DOHH2 (cell line): ENCODE measurements at regions not wholly inside any gene's neighbourhood (a gene's known extent, or its start where the extent isn't known, plus 50 kb on each side); places are given as distances from the start of the nearest gene placed in this dataset.

ENCODE experiments used
- H3F3A ChIP-seq: fragments of 200-600 bp; sonication (generic), shearing (Covaris generic); 2 replicates; pipeline ENCODE4 v1.6.0; 2016; ENCODE audit warnings: antibody characterized with exemption, mild to moderate bottlenecking; ENCODE audit not compliant: control insufficient read depth, insufficient read depth
- H3K27ac ChIP-seq: fragments of 200-600 bp; sonication (generic); 2 replicates; pipeline ENCODE4 v1.5.1; 2014; ENCODE audit warnings: low read depth, mild to moderate bottlenecking, low read length, moderate library complexity
- H3K27me3 ChIP-seq: fragments of 200-600 bp; sonication (generic); 2 replicates; pipeline ENCODE4 v1.6.1; 2014; ENCODE audit warnings: mild to moderate bottlenecking, low read length, mixed read lengths; ENCODE audit not compliant: control insufficient read depth
- H3K36me3 ChIP-seq: fragments of 200-600 bp; sonication (generic); 2 replicates; pipeline ENCODE4 v1.6.1; 2014; ENCODE audit warnings: mild to moderate bottlenecking, low read length, moderate library complexity, mixed read lengths; ENCODE audit not compliant: control insufficient read depth
- H3K4me1 ChIP-seq: fragments of 200-600 bp; sonication (generic); 2 replicates; pipeline ENCODE4 v1.6.1; 2014; ENCODE audit warnings: mild to moderate bottlenecking, low read length, mixed read lengths; ENCODE audit not compliant: control insufficient read depth
- H3K4me2 ChIP-seq: fragments of 200-600 bp; sonication (generic); 2 replicates; pipeline ENCODE4 v1.6.0; 2014; ENCODE audit warnings: mild to moderate bottlenecking, low read length, moderate library complexity
- H3K4me3 ChIP-seq: fragments of 200-600 bp; sonication (generic); 2 replicates; pipeline ENCODE4 v1.5.1; 2014; ENCODE audit warnings: mild to moderate bottlenecking, low read length, mixed read lengths
- H3K79me2 ChIP-seq: fragments of 200-600 bp; sonication (generic); 2 replicates; pipeline ENCODE4 v1.6.1; 2014; ENCODE audit warnings: mild to moderate bottlenecking, low read length, mixed read lengths; ENCODE audit not compliant: control insufficient read depth
- H3K9me2 ChIP-seq: fragments of 200-600 bp; sonication (generic); replicated peaks from 2 replicates; pipeline ENCODE4 v1.6.1; 2014; ENCODE audit warnings: mild to moderate bottlenecking, low read length, mixed read lengths; ENCODE audit not compliant: control insufficient read depth
- H3K9me3 ChIP-seq: fragments of 200-600 bp; sonication (generic); 2 replicates; pipeline ENCODE4 v1.6.1; 2014; ENCODE audit warnings: antibody characterized with exemption, low read length, mixed read lengths; ENCODE audit not compliant: control insufficient read depth, insufficient read depth
- H4K20me1 ChIP-seq: fragments of 200-600 bp; sonication (generic); 2 replicates; pipeline ENCODE4 v1.6.0; 2014; ENCODE audit warnings: low read depth, mild to moderate bottlenecking, antibody characterized with exemption, low read length, moderate library complexity; ENCODE audit not compliant: control insufficient read depth, insufficient read depth
- CTCF ChIP-seq: fragments of 200-600 bp; sonication (generic); IDR thresholded peaks from one replicate; pipeline ENCODE4 v1.5.1; 2014; ENCODE audit warnings: antibody characterized with exemption, mild to moderate bottlenecking, low read depth, low read length; ENCODE audit not compliant: poor library complexity, severe bottlenecking
- EZH2phosphoT487 ChIP-seq: fragments of 200-600 bp; sonication (generic); IDR thresholded peaks from 2 replicates; pipeline ENCODE4 v1.6.1; 2017; ENCODE audit warnings: borderline replicate concordance, mild to moderate bottlenecking, antibody characterized with exemption, low read length, moderate library complexity, mixed read lengths

- TF ChIP-seq EZH2phosphoT487 (no peak), CTCF (no peak)
- no peak overlapping the region for H3K4me2 ChIP-seq
- no peaks in the 10 kb centered on the region for H3K9me2 ChIP-seq
- H3K27ac ChIP-seq = no peak overlapping the region
- H4K20me1 ChIP-seq = no peaks in the 10 kb centered on the region
- no peaks in the 10 kb centered on the region for H3K27me3 ChIP-seq
- H3K9me3 ChIP-seq = no peaks in the 10 kb centered on the region
- H3K4me3 ChIP-seq = no peak overlapping the region
- H3K79me2 ChIP-seq = no peaks in the 10 kb centered on the region
- no peaks in the 10 kb centered on the region for H3K4me1 ChIP-seq
- no peaks in the 10 kb centered on the region for H3F3A ChIP-seq
- H3K36me3 ChIP-seq = no peaks in the 10 kb centered on the region
Observed at GRCh38 chr12:114954511-114955055, 270.6 kb upstream of the TBX3 start.

GRCh38 chr12:114952573-114953271 is 268.7 kb upstream of the TBX3 start:
- Histone ChIP-seq H3K36me3 (no peaks in the 10 kb centered on the region), H4K20me1 (no peaks in the 10 kb centered on the region), H3K9me3 (no peaks in the 10 kb centered on the region), H3F3A (no peaks in the 10 kb centered on the region), H3K79me2 (no peaks in the 10 kb centered on the region), H3K4me1 (no peaks in the 10 kb centered on the region), H3K4me2 (no peak overlapping the region), H3K9me2 (no peaks in the 10 kb centered on the region), H3K4me3 (no peak overlapping the region), H3K27ac (no peak overlapping the region), H3K27me3 (no peaks in the 10 kb centered on the region)
- TF ChIP-seq CTCF (no peak), EZH2phosphoT487 (no peak)

- TF ChIP-seq EZH2phosphoT487 = no peak
- H3K36me3 ChIP-seq = no peaks in the 10 kb centered on the region
- no peaks in the 10 kb centered on the region for H3K4me1 ChIP-seq
- no peak overlapping the region for H3K4me2 ChIP-seq
- no peaks in the 10 kb centered on the region for H4K20me1 ChIP-seq
- H3K9me2 ChIP-seq = no peaks in the 10 kb centered on the region
- H3K27me3 ChIP-seq = no peaks in the 10 kb centered on the region
- H3K9me3 ChIP-seq = no peaks in the 10 kb centered on the region
- no peaks in the 10 kb centered on the region for H3K79me2 ChIP-seq
- H3F3A ChIP-seq = no peaks in the 10 kb centered on the region
- no peak overlapping the region for H3K27ac ChIP-seq
- no peak overlapping the region for H3K4me3 ChIP-seq
Observed at GRCh38 chr12:114949058-114949820, 265.3 kb upstream of the TBX3 start.

GRCh38 chr12:114945351-114945750 is 261.4 kb upstream of the TBX3 start:
- H3K27ac ChIP-seq = no peak overlapping the region
- H3K4me3 ChIP-seq = no peak overlapping the region
- no peaks in the 10 kb centered on the region for H3K36me3 ChIP-seq
- TF ChIP-seq EZH2phosphoT487 = no peak
- TF ChIP-seq CTCF = no peak
- H3K9me3 ChIP-seq = no peaks in the 10 kb centered on the region
- H3K9me2 ChIP-seq = no peaks in the 10 kb centered on the region
- no peaks in the 10 kb centered on the region for H3K79me2 ChIP-seq
- H3F3A ChIP-seq = no peaks in the 10 kb centered on the region
- H3K27me3 ChIP-seq = no peaks in the 10 kb centered on the region
- no peaks in the 10 kb centered on the region for H3K4me1 ChIP-seq
- no peaks in the 10 kb centered on the region for H4K20me1 ChIP-seq
- no peak overlapping the region for H3K4me2 ChIP-seq
